CD4-positive, alpha-beta T cell (primary cell): ENCODE measurements at regions not wholly inside any gene's neighbourhood (a gene's known extent, or its start where the extent isn't known, plus 50 kb on each side); places are given as distances from the start of the nearest gene placed in this dataset.

Source experiments
- ATAC-seq: fragments of 200-7000 bp; cut with Tn5 transposase; one replicate; pipeline ENCODE4 v1.10.0; 2022; ENCODE audit warnings: mild to moderate bottlenecking; ENCODE audit not compliant: poor library complexity
- CTCF ChIA-PET: fragments of 350-600 bp; sonication (Branson Sonifier 250); formaldehyde crosslinking; loops from one replicate; lab custom pipeline; 2021; ENCODE audit warnings: antibody characterized with exemption, inconsistent platforms; lab: Charles Lee
- POLR2A ChIA-PET: fragments of 350-600 bp; sonication (Branson Sonifier 250); formaldehyde crosslinking; loops from one replicate; lab custom pipeline; 2021; ENCODE audit warnings: antibody characterized with exemption, inconsistent platforms; lab: Charles Lee
- DNase-seq, 14 experiments: peaks; one replicate each; pipeline ENCODE4 v3.0.0-alpha.2; 2013 to 2020; ENCODE audit warnings: mixed read lengths in 2 of 14
- H3K27ac ChIP-seq, 2 donors: one replicate each; pipeline versions ENCODE4 v1.5.1 to v1.7.0; 2013; ENCODE audit warnings: low read length in 2 of 2, low read depth in 1 of 2, mild to moderate bottlenecking in 1 of 2
- H3K27me3 ChIP-seq, 2 experiments: 1 replicate in 1 of 2; 2 replicates in 1 of 2; pipeline versions ENCODE4 v1.6.1 to v1.7.0; 2013; ENCODE audit warnings: low read length in 2 of 2, control low read depth in 1 of 2, mild to moderate bottlenecking in 1 of 2, moderate library complexity in 1 of 2; ENCODE audit not compliant: insufficient read depth in 2 of 2, control insufficient read depth in 1 of 2
- H3K36me3 ChIP-seq: one replicate; pipeline ENCODE4 v1.6.1; 2013; ENCODE audit warnings: low read length, control low read depth; ENCODE audit not compliant: insufficient read depth
- H3K4me1 ChIP-seq: one replicate; pipeline ENCODE4 v1.6.1; 2013; ENCODE audit warnings: low read length, control low read depth; ENCODE audit not compliant: insufficient read depth
- H3K4me3 ChIP-seq: one replicate; pipeline ENCODE4 v1.5.1; 2013; ENCODE audit warnings: mild to moderate bottlenecking, low read length, moderate library complexity
- H3K9me3 ChIP-seq, 2 experiments: 1 replicate in 1 of 2; 2 replicates in 1 of 2; pipeline versions ENCODE4 v1.6.1 to v1.7.0; 2013; ENCODE audit warnings: low read length in 2 of 2, mild to moderate bottlenecking in 2 of 2, control low read depth in 1 of 2, moderate library complexity in 1 of 2; ENCODE audit not compliant: control insufficient read depth in 1 of 2, insufficient read depth in 1 of 2
- H3K27ac Mint-ChIP-seq: one replicate; pipeline ENCODE4 v1.8.0; 2020; ENCODE audit warnings: mixed read lengths
- H3K27me3 Mint-ChIP-seq: one replicate; pipeline ENCODE4 v1.8.0; 2021; ENCODE audit warnings: mixed read lengths
- H3K36me3 Mint-ChIP-seq: one replicate; pipeline ENCODE4 v1.8.0; 2021; ENCODE audit warnings: low read depth, mixed read lengths
- H3K4me1 Mint-ChIP-seq: one replicate; pipeline ENCODE4 v1.8.0; 2021; ENCODE audit warnings: low read depth, mixed read lengths
- H3K4me3 Mint-ChIP-seq: one replicate; pipeline ENCODE4 v1.8.0; 2020; ENCODE audit warnings: mild to moderate bottlenecking, mixed read lengths
- H3K9me3 Mint-ChIP-seq: one replicate; pipeline ENCODE4 v1.8.0; 2020; ENCODE audit warnings: mixed read lengths
- CTCF ChIP-seq: fragments of 200-600 bp; IDR thresholded peaks from one replicate; pipeline ENCODE4 v1.8.0; 2022; ENCODE audit warnings: antibody characterized with exemption, mild to moderate bottlenecking
- intact Hi-C, 2 experiments: fragments of 100-400 bp; cut with DNase I in 1 of 2; cut with micrococcal nuclease in 1 of 2; formaldehyde crosslinking; loops; one replicate each; pipeline versions ENCODE4 v1.15.1 to v1.9.0; 2023 to 2025; cut with DNase I, micrococcal nuclease

- Histone ChIP-seq H3K4me3 (no peak overlapping the region), H3K9me3 (no peaks in the 10 kb centered on the region), H3K27ac (no peak overlapping the region), H3K27me3 (no peaks in the 10 kb centered on the region), H3K36me3 (no peaks in the 10 kb centered on the region), H3K4me1 (no peaks in the 10 kb centered on the region)
- no peak for DNase-seq
- Mint-ChIP-seq H3K36me3 (no peaks in the 10 kb centered on the region), H3K4me3 (no peak overlapping the region), H3K27ac (no peak overlapping the region), H3K9me3 (no peaks in the 10 kb centered on the region), H3K27me3 (no peaks in the 10 kb centered on the region), H3K4me1 (no peaks in the 10 kb centered on the region)
- intact Hi-C loops = no loop called here
- no peak for TF ChIP-seq CTCF
- no peak for ATAC-seq
- ChIA-PET CTCF (interaction anchor here (0.7 kb wide), 1 partner anchor 1869 kb away, joined by 3 read pairs; no protein-coding TSS in a partner anchor), POLR2A (no interaction called here)
Measured at GRCh38 chr4:164373021-164373420, 380.9 kb upstream of the SMIM31 start.

DNA sequence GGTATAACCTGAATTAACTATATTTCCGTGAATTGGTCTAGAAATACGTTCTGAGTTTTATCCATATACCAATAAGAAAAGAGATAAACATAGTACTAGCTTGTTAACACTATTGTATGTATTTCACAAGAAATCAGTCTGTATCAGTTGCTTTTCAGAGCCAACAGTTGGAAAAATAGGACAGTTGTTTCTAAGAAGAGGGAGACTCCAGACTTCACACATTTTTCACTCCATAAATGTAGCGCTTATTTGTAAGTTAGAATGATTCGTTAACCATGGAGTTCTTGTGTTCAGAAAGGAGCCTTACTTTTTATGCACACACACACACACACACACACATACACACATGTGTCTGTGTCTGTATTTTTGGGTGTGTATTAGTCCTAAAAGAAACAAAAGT is 376.7 kb upstream of the SMIM31 start:
- no peak for TF ChIP-seq CTCF
- no peaks in the 10 kb centered on the region for H3K4me1 ChIP-seq
- H3K27me3 ChIP-seq = no peaks in the 10 kb centered on the region
- H3K36me3 ChIP-seq = no peaks in the 10 kb centered on the region
- POLR2A ChIA-PET = no interaction called here
- ATAC-seq = no peak
- Mint-ChIP-seq H3K27ac (no peak overlapping the region), H3K4me3 (no peak overlapping the region), H3K4me1 (no peaks in the 10 kb centered on the region), H3K36me3 (no peaks in the 10 kb centered on the region), H3K9me3 (no peaks in the 10 kb centered on the region), H3K27me3 (peaks cover 28% of the 10 kb centered on the region)
- intact Hi-C loops = no loop called here
- H3K9me3 ChIP-seq = no peaks in the 10 kb centered on the region
- CTCF ChIA-PET = no interaction called here
- no peak overlapping the region for H3K4me3 ChIP-seq
- no peak overlapping the region for H3K27ac ChIP-seq
- no peak for DNase-seq

- H3K9me3 ChIP-seq = peaks cover 0 to 4% of the 10 kb centered on the region in 2 experiments
- H3K36me3 ChIP-seq = no peaks in the 10 kb centered on the region
- Mint-ChIP-seq H3K27ac (no peak overlapping the region), H3K27me3 (peaks cover 37% of the 10 kb centered on the region), H3K4me1 (no peaks in the 10 kb centered on the region), H3K9me3 (no peaks in the 10 kb centered on the region), H3K4me3 (no peak overlapping the region), H3K36me3 (no peaks in the 10 kb centered on the region)
- intact Hi-C loops = no loop called here
- H3K27ac ChIP-seq = no peak overlapping the region
- H3K4me3 ChIP-seq = no peak overlapping the region
- H3K27me3 ChIP-seq = peaks cover 4 to 6% of the 10 kb centered on the region in 2 experiments
- no peaks in the 10 kb centered on the region for H3K4me1 ChIP-seq
- no peak for DNase-seq
- ATAC-seq = no peak
- no peak for TF ChIP-seq CTCF
- CTCF ChIA-PET = interaction anchor here (0.6 kb wide), 1 partner anchor 68 kb away, joined by 3 read pairs; no protein-coding TSS in a partner anchor
- POLR2A ChIA-PET = no interaction called here
Measured at GRCh38 chr4:164378361-164378760, 375.6 kb upstream of the SMIM31 start.
